Duodenal mucosa (tissue), 2 donors: ENCODE measurements at regions not wholly inside any gene's neighbourhood (a gene's known extent, or its start where the extent isn't known, plus 50 kb on each side); places are given as distances from the start of the nearest gene placed in this dataset.

Experiments used
- H3K27ac ChIP-seq: one replicate; pipeline ENCODE4 v1.7.0; 2013; ENCODE audit warnings: low read depth, low read length
- H3K27me3 ChIP-seq, 2 donors: one replicate each; pipeline ENCODE4 v1.7.0; 2013; ENCODE audit warnings: low read length in 2 of 2, control low read depth in 1 of 2; ENCODE audit not compliant: insufficient read depth in 2 of 2, control insufficient read depth in 1 of 2
- H3K36me3 ChIP-seq, 2 donors: one replicate each; pipeline ENCODE4 v1.7.0; 2013; ENCODE audit warnings: low read length in 2 of 2, control low read depth in 1 of 2; ENCODE audit not compliant: insufficient read depth in 2 of 2, control insufficient read depth in 1 of 2
- H3K4me1 ChIP-seq, 2 donors: one replicate each; pipeline ENCODE4 v1.7.0; 2013; ENCODE audit warnings: low read length in 2 of 2, control low read depth in 1 of 2; ENCODE audit not compliant: insufficient read depth in 2 of 2, control insufficient read depth in 1 of 2
- H3K4me3 ChIP-seq, 2 donors: one replicate each; pipeline ENCODE4 v1.7.0; 2013; ENCODE audit warnings: low read length in 2 of 2, low read depth in 1 of 2
- H3K9ac ChIP-seq, 2 donors: one replicate each; pipeline ENCODE4 v1.7.0; 2013; ENCODE audit warnings: low read length in 2 of 2, low read depth in 1 of 2
- H3K9me3 ChIP-seq, 2 donors: one replicate each; pipeline ENCODE4 v1.7.0; 2013; ENCODE audit warnings: low read length in 2 of 2, control low read depth in 1 of 2; ENCODE audit not compliant: control insufficient read depth in 1 of 2

DNA sequence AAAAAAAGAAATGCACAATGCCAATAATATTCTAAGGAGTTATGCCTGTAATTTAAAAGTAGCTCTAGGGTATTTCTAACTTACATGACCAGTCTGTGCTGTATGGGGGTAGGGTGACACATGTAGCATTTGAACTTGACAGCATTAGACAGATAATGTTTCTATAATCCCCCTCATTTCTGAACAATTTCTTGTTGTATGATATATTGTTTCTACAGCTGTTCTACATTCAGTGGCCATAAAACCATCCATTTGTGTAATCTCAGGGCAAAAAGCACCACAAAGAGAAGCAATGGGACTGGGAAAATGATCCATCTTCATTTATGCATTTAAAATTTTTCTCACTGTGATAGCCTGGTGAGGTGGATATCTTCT is 767.8 kb downstream of the TFAP2A start:
- Histone ChIP-seq H3K4me1 (no peaks in the 10 kb centered on the region), H3K9ac (no peak overlapping the region), H3K9me3 (no peaks in the 10 kb centered on the region), H3K27me3 (no peaks in the 10 kb centered on the region), H3K27ac (no peak overlapping the region), H3K4me3 (no peak overlapping the region), H3K36me3 (no peaks in the 10 kb centered on the region)

DNA sequence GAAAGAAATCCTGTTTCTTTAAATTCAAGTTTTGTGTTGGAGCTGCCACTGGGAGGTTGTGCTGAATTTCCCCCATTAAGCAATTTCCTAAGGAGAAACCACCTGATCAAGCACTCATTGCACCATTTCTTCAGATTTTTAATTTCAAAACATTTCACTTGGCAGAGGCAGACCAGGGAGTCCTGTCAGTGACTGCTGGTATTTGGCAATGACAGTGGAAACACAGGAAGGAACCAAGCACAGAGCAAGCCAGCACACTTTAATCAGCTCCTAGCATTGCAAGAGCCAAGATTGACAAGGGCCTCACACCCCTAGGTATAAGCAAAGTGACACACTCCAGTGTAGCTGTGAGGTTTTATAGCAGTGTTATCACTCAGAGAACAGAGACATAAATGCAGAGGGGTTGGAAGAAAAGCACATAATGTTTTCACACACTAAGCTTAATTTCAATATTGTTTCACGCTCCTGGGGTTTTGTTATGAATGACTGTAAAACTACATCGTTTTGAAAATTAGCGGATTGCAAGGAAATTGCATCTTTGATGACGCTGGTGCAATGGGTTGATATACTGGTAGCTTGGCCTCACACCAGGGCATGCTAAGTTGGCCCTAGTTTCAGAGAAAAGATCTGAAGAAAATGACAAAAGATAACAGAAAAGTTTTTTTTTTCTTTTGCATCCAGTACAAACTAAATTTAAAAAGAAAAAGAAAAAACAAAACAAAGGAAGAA is 768.4 kb downstream of the TFAP2A start:
- Histone ChIP-seq H3K27ac (no peak overlapping the region), H3K27me3 (no peaks in the 10 kb centered on the region), H3K4me1 (no peaks in the 10 kb centered on the region), H3K4me3 (no peak overlapping the region), H3K9me3 (no peaks in the 10 kb centered on the region), H3K36me3 (no peaks in the 10 kb centered on the region), H3K9ac (no peak overlapping the region)

DNA sequence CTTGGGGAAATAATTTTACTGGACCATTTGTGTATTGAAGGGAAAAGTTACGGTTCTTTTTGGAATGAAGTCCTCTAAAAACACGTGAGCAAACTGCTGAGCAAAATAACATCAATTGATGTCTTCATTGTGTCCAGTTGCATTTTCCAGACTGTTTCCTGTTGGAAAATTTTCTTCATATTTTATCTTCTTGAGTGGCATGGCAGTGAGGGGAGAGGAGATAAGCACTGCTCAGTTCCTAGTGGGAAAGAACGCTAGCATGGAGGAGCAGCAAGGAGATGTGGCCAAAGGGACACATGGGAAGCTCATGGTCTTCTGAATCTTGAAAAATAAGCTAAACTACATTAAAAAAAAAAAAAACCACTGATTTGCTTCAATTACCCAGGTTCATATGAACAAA is 776.0 kb downstream of the TFAP2A start:
- Histone ChIP-seq H3K36me3 (no peaks in the 10 kb centered on the region), H3K9ac (no peak overlapping the region), H3K27ac (no peak overlapping the region), H3K4me1 (no peaks in the 10 kb centered on the region), H3K4me3 (no peak overlapping the region), H3K9me3 (peaks cover 0 to 3% of the 10 kb centered on the region in 2 donors), H3K27me3 (no peaks in the 10 kb centered on the region)

DNA sequence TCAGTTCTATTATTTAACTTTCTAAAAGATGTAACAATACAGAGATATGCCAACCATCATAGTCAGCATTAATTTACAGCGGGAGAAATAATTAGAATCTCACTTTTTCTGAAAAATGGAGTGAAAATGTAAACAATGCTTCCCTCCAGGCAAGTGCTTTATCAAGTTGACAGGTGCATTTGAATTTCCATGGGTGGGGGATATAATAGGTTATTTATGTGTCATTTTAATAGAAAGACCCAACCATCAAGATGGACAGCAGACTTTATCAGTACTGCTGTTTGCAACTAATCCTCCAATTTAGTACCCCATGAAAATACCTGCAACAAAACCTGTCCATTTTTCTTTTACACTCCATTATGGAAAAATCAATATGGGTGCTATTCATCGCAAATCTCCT is 780.1 kb downstream of the TFAP2A start:
- Histone ChIP-seq H3K9ac (no peak overlapping the region), H3K9me3 (peaks cover 3 to 9% of the 10 kb centered on the region in 2 donors), H3K4me1 (no peaks in the 10 kb centered on the region), H3K27me3 (no peaks in the 10 kb centered on the region), H3K36me3 (no peaks in the 10 kb centered on the region), H3K4me3 (no peak overlapping the region), H3K27ac (no peak overlapping the region)

DNA sequence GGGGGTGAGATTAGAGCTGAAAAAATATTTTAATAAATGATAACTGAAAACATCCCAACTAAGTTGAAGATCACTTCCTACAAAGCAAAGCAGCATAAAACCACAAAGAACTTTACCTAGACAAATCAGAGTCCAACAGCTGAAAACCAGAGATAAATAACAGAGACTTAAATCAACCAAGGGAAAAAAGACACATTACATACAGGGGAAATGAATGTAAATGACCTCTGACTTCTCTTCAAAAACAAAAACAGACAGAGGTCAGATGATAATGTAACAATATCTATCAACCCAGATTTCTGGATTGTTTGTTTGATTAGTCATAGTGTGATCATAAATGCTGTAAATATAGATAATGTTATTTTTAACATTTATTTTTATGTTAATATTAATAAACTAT is 782.8 kb downstream of the TFAP2A start:
- Histone ChIP-seq H3K9ac (no peak overlapping the region), H3K27ac (no peak overlapping the region), H3K36me3 (no peaks in the 10 kb centered on the region), H3K9me3 (peaks cover 11 to 15% of the 10 kb centered on the region in 2 donors), H3K4me3 (no peak overlapping the region), H3K27me3 (no peaks in the 10 kb centered on the region), H3K4me1 (no peaks in the 10 kb centered on the region)

DNA sequence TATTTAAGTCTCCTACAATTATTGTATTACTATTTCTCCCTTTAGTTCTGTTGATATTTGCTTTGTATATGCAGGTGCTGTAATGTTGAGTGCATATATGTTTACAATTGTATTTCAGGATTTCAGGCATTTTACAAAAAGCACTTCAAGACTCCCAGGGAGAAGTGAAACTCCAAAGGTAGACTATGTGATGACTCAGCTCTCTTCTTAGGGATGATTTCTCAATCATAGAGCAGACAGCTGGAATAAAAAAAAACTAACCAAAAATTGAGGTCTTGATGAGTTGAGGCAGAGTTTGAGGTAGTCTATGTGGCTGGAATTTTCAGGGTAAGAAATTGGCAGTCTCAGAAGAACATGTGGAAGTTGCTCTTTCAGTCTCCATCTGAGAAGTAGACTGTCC is 786.1 kb downstream of the TFAP2A start:
- H3K36me3 ChIP-seq, result no peaks in the 10 kb centered on the region
- peaks cover 13 to 15% of the 10 kb centered on the region in 2 donors for H3K9me3 ChIP-seq
- H3K9ac ChIP-seq, result no peak overlapping the region
- H3K4me1 ChIP-seq, result no peaks in the 10 kb centered on the region
- H3K4me3 ChIP-seq, result no peak overlapping the region
- H3K27ac ChIP-seq, result no peak overlapping the region
- no peaks in the 10 kb centered on the region for H3K27me3 ChIP-seq

DNA sequence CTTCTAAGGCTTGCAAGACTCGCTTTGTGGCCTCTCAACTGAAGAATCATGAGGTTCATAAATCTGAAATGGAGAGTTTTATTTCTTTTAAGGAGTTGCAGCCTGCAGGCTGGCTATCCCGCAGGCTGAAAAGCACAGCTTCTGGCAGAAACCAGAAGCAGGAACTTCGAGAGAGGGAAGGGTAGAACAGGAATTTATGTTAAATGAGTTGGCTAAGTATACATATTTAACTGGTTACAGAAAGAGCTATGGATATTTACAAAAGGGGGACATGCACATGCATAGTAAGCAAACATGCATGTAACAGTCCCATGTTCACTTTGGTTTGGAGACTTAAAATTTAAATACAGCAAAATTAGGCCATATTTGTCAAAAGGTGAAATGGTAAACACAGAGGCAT is 787.0 kb downstream of the TFAP2A start:
- Histone ChIP-seq H3K4me1 (no peaks in the 10 kb centered on the region), H3K4me3 (no peak overlapping the region), H3K9me3 (peaks cover 13 to 15% of the 10 kb centered on the region in 2 donors)

DNA sequence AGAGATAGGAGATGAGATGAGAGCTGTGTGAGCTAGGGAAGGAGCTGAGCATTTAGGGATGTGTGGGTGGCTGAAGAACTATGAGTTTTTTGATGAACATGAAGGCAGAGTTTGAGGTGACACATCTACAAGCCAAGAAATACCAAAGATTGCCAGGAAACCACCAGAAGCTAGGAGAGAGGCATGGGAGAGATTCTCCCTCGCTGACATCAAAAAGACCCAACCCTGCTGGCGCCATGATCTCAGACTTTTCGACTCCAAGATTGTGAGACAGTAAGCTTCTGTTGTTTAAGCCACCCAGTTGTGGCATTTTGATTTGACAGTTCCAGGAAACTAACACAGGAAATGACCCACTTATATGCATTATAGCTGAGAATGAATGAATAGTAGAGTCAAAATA is 790.9 kb downstream of the TFAP2A start:
- Histone ChIP-seq H3K27ac (no peak overlapping the region), H3K4me1 (no peaks in the 10 kb centered on the region), H3K27me3 (no peaks in the 10 kb centered on the region), H3K4me3 (no peak overlapping the region), H3K9ac (no peak overlapping the region), H3K36me3 (no peaks in the 10 kb centered on the region), H3K9me3 (peaks cover 2 to 16% of the 10 kb centered on the region in 2 donors)

More for the DNA sequence above, 787.0 kb downstream of the TFAP2A start:
- H3K9ac ChIP-seq, result no peak overlapping the region
- no peaks in the 10 kb centered on the region for H3K27me3 ChIP-seq
- H3K36me3 ChIP-seq, result no peaks in the 10 kb centered on the region
- H3K27ac ChIP-seq, result no peak overlapping the region

DNA sequence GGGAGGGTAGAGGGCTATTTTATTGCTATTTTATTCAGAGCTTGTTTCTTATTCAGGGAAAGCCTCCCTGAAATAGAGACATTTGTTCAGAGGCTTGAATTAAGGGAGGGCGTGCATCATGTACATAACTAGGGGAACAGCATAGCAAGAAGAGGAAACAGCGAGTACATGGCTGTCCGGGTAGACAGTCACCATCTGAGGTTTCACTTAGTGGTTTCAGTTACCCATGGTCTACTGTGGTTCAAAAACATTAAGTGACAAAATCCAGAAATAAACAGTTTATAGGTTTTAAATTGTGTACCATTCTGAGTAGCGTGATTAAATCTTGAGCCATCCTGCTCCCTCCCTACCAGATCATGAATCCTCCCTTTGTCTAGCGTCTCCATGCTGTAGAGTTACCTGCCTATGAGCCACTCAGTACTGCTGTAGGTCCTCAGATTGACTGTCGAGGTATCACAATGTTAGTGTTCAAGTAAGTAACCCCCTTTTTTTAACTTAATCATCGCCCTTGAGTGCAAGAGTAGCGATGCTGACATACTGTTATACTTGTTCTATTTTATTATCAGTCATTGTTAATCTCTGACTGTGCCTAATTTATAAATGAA is 791.5 kb downstream of the TFAP2A start:
- no peak overlapping the region for H3K27ac ChIP-seq

DNA sequence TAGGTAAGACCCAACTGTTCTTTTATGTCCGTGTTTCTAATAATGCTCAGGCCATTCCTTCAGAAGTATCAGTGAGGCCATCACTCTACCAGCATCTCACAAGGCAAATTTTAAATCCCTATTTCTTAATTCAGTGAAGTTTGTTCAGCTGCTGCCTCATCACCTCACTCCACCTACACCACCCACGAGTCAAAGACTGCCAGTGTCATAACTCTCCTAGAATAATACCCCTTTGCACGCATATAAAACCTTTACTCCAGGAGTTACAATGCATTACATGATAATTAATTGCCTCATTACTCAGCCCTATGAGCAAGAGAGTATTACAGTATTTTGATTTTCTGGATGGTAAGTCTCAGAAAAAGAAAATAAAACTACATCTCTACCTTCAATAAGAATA is 793.6 kb downstream of the TFAP2A start:
- H3K27me3 ChIP-seq, result no peaks in the 10 kb centered on the region
- H3K4me1 ChIP-seq, result no peaks in the 10 kb centered on the region
- H3K36me3 ChIP-seq, result no peaks in the 10 kb centered on the region
- peaks cover 2 to 7% of the 10 kb centered on the region in 2 donors for H3K9me3 ChIP-seq
- H3K4me3 ChIP-seq, result no peak overlapping the region
- H3K27ac ChIP-seq, result no peak overlapping the region
- H3K9ac ChIP-seq, result no peak overlapping the region

More for the DNA sequence above, 791.5 kb downstream of the TFAP2A start:
- Histone ChIP-seq H3K9me3 (peaks cover 2 to 15% of the 10 kb centered on the region in 2 donors), H3K36me3 (no peaks in the 10 kb centered on the region), H3K27me3 (no peaks in the 10 kb centered on the region), H3K9ac (no peak overlapping the region), H3K4me1 (no peaks in the 10 kb centered on the region), H3K4me3 (no peak overlapping the region)
